ENCODE measurements at regions not wholly inside any gene's neighbourhood (a gene's known extent, or its start where the extent isn't known, plus 50 kb on each side); places are given as distances from the start of the nearest gene placed in this dataset.

DNA sequence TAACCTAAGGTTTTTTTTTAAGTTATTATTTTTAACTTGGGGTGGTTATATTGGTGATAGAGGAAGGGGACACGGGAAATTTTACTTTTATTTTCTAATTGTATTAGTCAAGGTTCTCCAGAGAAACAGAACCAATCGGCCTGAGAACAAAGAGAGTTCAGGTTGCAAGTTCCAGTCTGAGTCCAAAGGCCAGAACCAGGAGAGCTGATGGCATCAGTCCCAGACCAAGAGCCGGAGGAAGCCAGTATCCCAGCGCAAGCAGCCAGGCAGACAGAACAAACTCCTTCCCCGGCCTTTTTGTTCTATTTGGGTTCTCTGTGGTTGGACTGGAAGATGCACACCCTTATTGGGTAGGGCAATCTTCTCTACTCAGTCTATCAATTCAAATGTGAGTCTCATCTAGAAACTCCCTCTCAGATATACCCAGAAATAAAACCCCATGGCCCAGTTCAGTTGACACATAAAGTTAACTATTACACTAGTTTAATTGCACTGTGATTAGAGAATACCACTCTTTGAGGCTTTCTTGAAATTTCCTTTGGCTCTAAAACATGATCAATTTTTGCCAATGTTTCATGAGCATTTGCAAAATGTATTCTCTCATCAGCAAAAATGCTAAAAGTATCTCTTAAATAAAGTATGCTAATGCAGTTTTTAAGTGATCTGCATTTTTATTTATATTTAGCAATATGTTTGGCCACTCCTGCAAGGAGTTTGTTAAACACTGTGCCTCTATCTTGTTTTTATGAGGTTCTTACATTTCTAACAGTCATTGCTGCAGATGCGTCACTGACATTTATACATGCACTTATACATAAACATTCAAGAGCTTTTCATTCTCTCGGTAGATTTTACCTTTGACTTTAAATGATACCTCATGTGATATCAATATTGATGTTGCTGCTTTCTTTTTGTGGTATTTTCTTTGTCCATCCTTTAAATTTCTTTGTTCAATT is 103.2 kb upstream of the SSTR4 start:
- no peak for TF ChIP-seq EZH2 (IDR thresholded peaks at IDR 0.05; ENCODE audit: insufficient read depth, poor library complexity, severe bottlenecking)
- TF ChIP-seq EZH2phosphoT487 (IDR thresholded peaks at IDR 0.05; ENCODE audit: insufficient read depth, low read depth), result no peak
